ENCODE measurements at regions not wholly inside any gene's neighbourhood (a gene's known extent, or its start where the extent isn't known, plus 50 kb on each side); places are given as distances from the start of the nearest gene placed in this dataset.
A peak's percentile ranks its signal among the peaks of the same experiment; 100 is the strongest.

GRCh38 chr6:138609801-138610430, 110.6 kb upstream of the NHSL1 start:
- no peak for DNase-seq

- no peak for DNase-seq
Observed at GRCh38 chr6:138610816-138611215, 111.5 kb upstream of the NHSL1 start.

- DNase-seq = no peak
Observed at GRCh38 chr6:138614151-138614550, 114.9 kb upstream of the NHSL1 start.

GRCh38 chr6:138618168-138618567, 118.9 kb upstream of the NHSL1 start:
- DNase-seq = no peak

GRCh38 chr6:138620630-138621029, 121.3 kb upstream of the NHSL1 start:
- DNase-seq = no peak

- DNase-seq = no peak
Observed at GRCh38 chr6:138622967-138623366, 123.7 kb upstream of the NHSL1 start.

GRCh38 chr6:138631566-138631965, 132.3 kb upstream of the NHSL1 start:
- no peak for DNase-seq

- DNase-seq = no peak
Observed at GRCh38 chr6:138637822-138638221, 135.7 kb upstream of the CCDC28A start.

- DNase-seq = no peak
Observed at GRCh38 chr6:138638604-138639003, 135.0 kb upstream of the CCDC28A start.

GRCh38 chr6:138640028-138640427, 133.5 kb upstream of the CCDC28A start:
- DNase-seq = no peak

GRCh38 chr6:138643210-138643609, 130.4 kb upstream of the CCDC28A start:
- no peak for DNase-seq

GRCh38 chr6:138645976-138646640, 127.5 kb upstream of the CCDC28A start:
- no peak for DNase-seq

GRCh38 chr6:138647006-138647405, 126.6 kb upstream of the CCDC28A start:
- DNase-seq = no peak

GRCh38 chr6:138648127-138648526, 125.4 kb upstream of the CCDC28A start:
- no peak for DNase-seq

- DNase-seq = no peak
Observed at GRCh38 chr6:138651491-138651890, 122.1 kb upstream of the CCDC28A start.

GRCh38 chr6:138652824-138653223, 120.7 kb upstream of the CCDC28A start:
- DNase-seq = no peak

GRCh38 chr6:138653435-138653834, 120.1 kb upstream of the CCDC28A start:
- DNase-seq = no peak

- DNase-seq = peak; percentile 9 to 12
Observed at GRCh38 chr6:138654715-138655634, 118.6 kb upstream of the CCDC28A start.

- no peak for DNase-seq
Observed at GRCh38 chr6:138655828-138656227, 117.7 kb upstream of the CCDC28A start.

- DNase-seq = no peak
Observed at GRCh38 chr6:138656364-138657064, 117.1 kb upstream of the CCDC28A start.

GRCh38 chr6:138657065-138657425, 116.5 kb upstream of the CCDC28A start:
- no peak for DNase-seq

- DNase-seq = no peak
Observed at GRCh38 chr6:138659998-138660397, 113.6 kb upstream of the CCDC28A start.

GRCh38 chr6:138662471-138662870, 111.1 kb upstream of the CCDC28A start:
- no peak for DNase-seq

All from stimulated activated CD4-positive, alpha-beta T cell treated with anti-CD3 and anti-CD28 coated beads, Interleukin-2, amount 100 ng/mL, for 48 hours (primary cell).